MG63 (cell line): ENCODE measurements at regions not wholly inside any gene's neighbourhood (a gene's known extent, or its start where the extent isn't known, plus 50 kb on each side); places are given as distances from the start of the nearest gene placed in this dataset.
"Not testable (repeated sequence)": the region's sequence is repeated elsewhere in the genome, so short reads cannot be mapped to it uniquely, and the experiment has no call there.

Experiments used
- DNase-seq: peaks from one replicate; pipeline ENCODE4 v3.0.0-alpha.2; 2020
- H3K27me3 ChIP-seq: fragments of 250-450 bp; sonication (Bioruptor Pico); 2 replicates; pipeline ENCODE4 v1.5.1; 2020; ENCODE audit warnings: mild to moderate bottlenecking, moderate library complexity
- H3K36me3 ChIP-seq: fragments of 250-450 bp; sonication (Bioruptor Pico); 2 replicates; pipeline ENCODE4 v1.5.1; 2020; ENCODE audit warnings: mild to moderate bottlenecking, moderate library complexity
- H3K4me3 ChIP-seq: fragments of 250-450 bp; sonication (Bioruptor Pico); 2 replicates; pipeline ENCODE4 v1.5.1; 2020; ENCODE audit warnings: mild to moderate bottlenecking, moderate library complexity
- H3K9me3 ChIP-seq: fragments of 250-450 bp; sonication (Bioruptor Pico); 2 replicates; pipeline ENCODE4 v1.5.1; 2020; ENCODE audit warnings: mild to moderate bottlenecking, moderate library complexity

- Histone ChIP-seq H3K4me3 (no peak overlapping the region), H3K27me3 (no peaks in the 10 kb centered on the region), H3K9me3 (no peaks in the 10 kb centered on the region), H3K36me3 (no peaks in the 10 kb centered on the region)
- no peak for DNase-seq
Measured at GRCh38 chr7:119256001-119256400, 1017.0 kb upstream of the KCND2 start.

- Histone ChIP-seq H3K36me3 (no peaks in the 10 kb centered on the region), H3K27me3 (no peaks in the 10 kb centered on the region), H3K4me3 (no peak overlapping the region), H3K9me3 (no peaks in the 10 kb centered on the region)
- DNase-seq: no peak
Measured at GRCh38 chr7:119256446-119257131, 1016.4 kb upstream of the KCND2 start.

DNA sequence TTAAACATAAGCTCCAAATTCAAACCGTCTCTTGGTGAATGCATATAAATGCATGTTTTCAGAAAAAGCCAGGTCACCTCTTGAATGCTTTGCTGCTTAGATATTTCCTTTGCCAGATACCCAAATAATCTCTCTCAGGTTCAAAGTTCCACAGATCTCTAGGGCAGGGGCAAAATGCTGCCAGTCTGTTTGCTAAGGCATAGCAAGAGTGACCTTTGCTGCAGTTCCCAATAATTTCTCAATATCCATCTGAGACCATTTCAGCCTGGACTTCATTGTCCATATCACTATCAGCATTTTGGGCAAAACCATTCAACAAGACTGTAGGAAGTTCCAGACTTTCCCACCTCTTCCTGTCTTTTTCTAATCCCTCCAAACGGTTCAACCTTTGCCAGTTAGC, 1006.2 kb upstream of the KCND2 start:
- not testable (repeated sequence) for DNase-seq, H3K4me3 ChIP-seq, H3K9me3 ChIP-seq, H3K27me3 ChIP-seq, H3K36me3 ChIP-seq

- peak; percentile 28 for DNase-seq
- Histone ChIP-seq H3K9me3 (no peaks in the 10 kb centered on the region), H3K4me3 (no peak overlapping the region), H3K27me3 (no peaks in the 10 kb centered on the region), H3K36me3 (no peaks in the 10 kb centered on the region)
Measured at GRCh38 chr7:119270045-119270464, 1002.9 kb upstream of the KCND2 start.

GRCh38 chr7:119270644-119271043, 1002.3 kb upstream of the KCND2 start:
- no peak for DNase-seq
- H3K27me3 ChIP-seq: no peaks in the 10 kb centered on the region
- no peak overlapping the region for H3K4me3 ChIP-seq
- no peaks in the 10 kb centered on the region for H3K36me3 ChIP-seq
- H3K9me3 ChIP-seq: no peaks in the 10 kb centered on the region

- H3K36me3 ChIP-seq: no peaks in the 10 kb centered on the region
- H3K27me3 ChIP-seq: no peaks in the 10 kb centered on the region
- no peaks in the 10 kb centered on the region for H3K9me3 ChIP-seq
- no peak overlapping the region for H3K4me3 ChIP-seq
- no peak for DNase-seq
Measured at GRCh38 chr7:119271147-119271779, 1001.7 kb upstream of the KCND2 start.

DNA sequence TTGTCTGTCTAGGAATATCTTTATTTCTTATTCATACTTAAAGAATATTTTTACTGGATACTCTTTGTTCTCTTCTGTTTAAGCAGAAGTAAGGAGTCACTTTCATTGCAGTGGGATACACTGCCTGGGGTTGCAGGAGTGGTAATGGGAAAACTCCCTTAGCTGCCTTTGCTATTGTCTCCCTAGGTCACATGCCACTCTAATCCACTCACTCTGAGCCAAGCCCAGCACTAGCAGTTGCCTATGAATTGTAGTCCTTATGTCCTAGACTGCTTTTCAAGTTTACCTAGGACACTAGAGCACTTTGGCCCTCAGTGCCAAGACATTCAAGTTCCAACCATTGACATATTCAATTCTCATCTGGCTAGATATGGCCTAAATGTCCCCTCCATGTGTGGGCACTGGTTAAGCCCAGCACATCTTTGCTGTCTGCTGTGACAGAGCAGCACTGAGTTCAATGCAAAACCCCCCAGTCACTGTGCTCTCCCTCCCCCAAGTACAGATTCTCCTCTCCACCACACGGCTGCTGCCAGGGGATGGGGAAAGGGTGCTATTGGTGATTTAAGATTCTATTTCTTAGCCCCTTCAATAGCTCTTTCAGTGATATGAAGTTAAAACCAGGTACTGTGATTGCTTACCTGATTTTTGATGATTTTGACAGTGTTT, 991.7 kb upstream of the KCND2 start:
- Histone ChIP-seq H3K4me3 (no peak overlapping the region), H3K36me3 (no peaks in the 10 kb centered on the region), H3K27me3 (no peaks in the 10 kb centered on the region), H3K9me3 (no peaks in the 10 kb centered on the region)
- DNase-seq: no peak

DNA sequence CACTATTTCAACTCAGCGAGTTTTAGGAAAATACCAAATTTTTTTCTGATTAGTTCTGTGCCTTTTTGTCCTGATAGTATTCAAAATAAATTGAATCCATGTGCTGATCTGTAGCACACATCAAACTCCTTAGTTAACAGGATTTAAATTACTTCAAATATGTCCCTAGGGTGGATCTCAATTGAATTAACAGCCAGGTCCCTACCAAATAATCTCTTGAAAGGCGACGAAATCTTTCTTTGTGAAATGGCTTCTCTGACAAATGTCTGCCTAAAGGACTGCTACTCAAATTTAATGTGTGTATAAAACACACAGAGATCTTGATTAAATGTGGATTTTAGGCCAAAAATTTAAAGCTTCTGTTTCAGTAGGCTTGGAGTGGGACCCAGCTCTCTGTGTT, 989.6 kb upstream of the KCND2 start:
- no peaks in the 10 kb centered on the region for H3K9me3 ChIP-seq
- no peaks in the 10 kb centered on the region for H3K36me3 ChIP-seq
- H3K27me3 ChIP-seq: no peaks in the 10 kb centered on the region
- DNase-seq: no peak
- H3K4me3 ChIP-seq: no peak overlapping the region

DNA sequence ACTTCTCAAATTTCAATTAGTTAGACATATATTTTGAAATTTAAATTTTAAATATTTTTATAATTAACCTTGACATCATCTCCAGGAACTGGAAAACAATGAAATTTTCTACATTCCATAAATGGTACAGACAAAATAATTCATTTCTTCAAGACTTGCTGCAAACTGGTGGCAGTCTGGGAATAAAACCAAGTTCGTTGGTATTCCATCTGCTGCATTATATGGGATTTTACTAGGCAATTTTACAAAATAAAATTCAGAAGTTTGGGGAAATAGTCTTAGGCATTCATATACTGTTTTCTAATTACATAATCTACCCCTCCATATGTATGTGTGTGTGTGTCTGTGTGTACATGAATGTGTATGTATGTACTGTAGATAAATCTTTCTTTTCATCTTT, 984.6 kb upstream of the KCND2 start:
- no peak overlapping the region for H3K4me3 ChIP-seq
- no peaks in the 10 kb centered on the region for H3K9me3 ChIP-seq
- no peaks in the 10 kb centered on the region for H3K27me3 ChIP-seq
- H3K36me3 ChIP-seq: no peaks in the 10 kb centered on the region
- DNase-seq: no peak

- not testable (repeated sequence) for H3K27me3 ChIP-seq, H3K4me3 ChIP-seq, DNase-seq, H3K36me3 ChIP-seq, H3K9me3 ChIP-seq
Measured at GRCh38 chr7:119300341-119300740, 972.6 kb upstream of the KCND2 start.

DNA sequence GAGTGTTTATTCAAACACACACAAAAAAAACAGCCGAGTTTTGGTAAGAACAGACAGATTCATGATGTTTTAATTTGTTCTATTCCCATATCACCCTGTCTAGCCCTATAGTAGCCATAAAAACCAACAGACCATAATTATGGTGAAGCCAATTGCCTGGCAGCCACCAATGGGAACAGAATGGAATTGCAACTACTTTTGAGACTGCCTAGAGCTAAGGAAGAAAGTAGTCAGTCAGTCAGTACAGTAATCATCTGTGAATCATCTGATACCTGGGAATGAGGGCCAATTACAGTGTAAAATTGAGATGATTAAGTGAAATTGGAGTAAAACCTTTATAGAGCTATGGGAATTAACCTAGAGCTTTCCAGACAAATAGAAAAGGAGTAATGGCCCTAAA, 952.7 kb upstream of the KCND2 start:
- Histone ChIP-seq H3K4me3 (no peak overlapping the region), H3K9me3 (no peaks in the 10 kb centered on the region), H3K27me3 (no peaks in the 10 kb centered on the region), H3K36me3 (no peaks in the 10 kb centered on the region)
- DNase-seq: no peak

DNA sequence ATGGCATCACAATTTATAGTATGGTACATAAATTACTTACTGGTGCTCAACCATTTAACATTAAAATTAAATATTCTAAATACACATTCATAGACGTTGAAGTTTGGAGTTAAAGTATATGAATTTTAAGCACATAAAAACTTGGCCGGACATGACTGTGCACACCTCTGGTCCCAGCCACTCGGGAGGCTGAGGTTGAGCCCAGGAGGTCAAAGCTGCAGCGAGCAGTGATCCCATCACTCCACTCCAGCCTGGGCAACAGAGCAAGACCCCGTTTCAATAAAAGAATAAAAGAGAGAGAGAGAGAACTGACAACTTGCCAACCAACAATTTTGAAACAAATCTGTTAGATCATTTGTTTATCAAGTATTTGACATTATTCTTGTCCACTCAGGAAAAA, 943.3 kb upstream of the KCND2 start:
- no peaks in the 10 kb centered on the region for H3K36me3 ChIP-seq
- no peaks in the 10 kb centered on the region for H3K9me3 ChIP-seq
- no peaks in the 10 kb centered on the region for H3K27me3 ChIP-seq
- H3K4me3 ChIP-seq: no peak overlapping the region
- no peak for DNase-seq

DNA sequence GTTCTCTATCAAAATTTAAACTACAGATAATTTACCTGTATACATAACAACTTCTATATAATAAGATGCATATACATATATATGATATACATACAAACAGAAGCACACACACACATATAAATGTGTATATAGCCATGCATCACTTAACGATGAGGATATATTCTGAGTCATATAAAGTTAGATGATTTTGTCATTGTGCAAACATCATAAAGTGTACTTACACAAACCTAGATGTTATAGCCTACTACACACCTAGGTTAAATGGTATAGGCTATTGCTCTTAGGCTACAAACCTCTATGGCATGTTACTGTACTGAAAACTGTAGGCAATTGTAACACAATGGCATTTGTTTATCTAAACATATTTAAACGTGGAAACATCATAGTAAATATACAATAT, 937.6 kb upstream of the KCND2 start:
- DNase-seq: no peak

GRCh38 chr7:119341822-119342221, 931.2 kb upstream of the KCND2 start:
- no peaks in the 10 kb centered on the region for H3K36me3 ChIP-seq
- no peaks in the 10 kb centered on the region for H3K9me3 ChIP-seq
- DNase-seq: no peak
- H3K27me3 ChIP-seq: no peaks in the 10 kb centered on the region
- no peak overlapping the region for H3K4me3 ChIP-seq

More for the DNA sequence above, 937.6 kb upstream of the KCND2 start:
- H3K36me3 ChIP-seq: no peaks in the 10 kb centered on the region
- H3K27me3 ChIP-seq: no peaks in the 10 kb centered on the region
- no peaks in the 10 kb centered on the region for H3K9me3 ChIP-seq
- H3K4me3 ChIP-seq: no peak overlapping the region

DNA sequence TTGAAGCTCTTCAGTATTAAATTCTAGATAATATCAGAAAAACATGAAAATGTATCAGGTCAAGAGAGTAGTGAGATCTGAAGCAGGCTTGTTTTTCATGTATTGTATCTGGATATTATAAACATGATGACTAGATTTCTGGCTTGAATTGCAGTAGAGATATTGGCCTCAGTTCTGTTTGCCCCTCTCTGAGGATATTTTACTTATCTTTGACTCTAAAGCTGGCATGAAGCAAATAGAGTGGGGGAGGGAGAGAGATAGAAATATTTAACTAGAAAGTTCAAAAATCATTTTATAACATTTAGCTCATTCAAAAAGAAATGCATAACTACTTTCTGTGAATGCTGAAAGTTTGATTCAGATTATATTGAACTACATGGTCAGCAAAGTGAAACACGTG, 929.7 kb upstream of the KCND2 start:
- Histone ChIP-seq H3K27me3 (no peaks in the 10 kb centered on the region), H3K36me3 (no peaks in the 10 kb centered on the region), H3K9me3 (no peaks in the 10 kb centered on the region), H3K4me3 (no peak overlapping the region)
- no peak for DNase-seq

- Histone ChIP-seq H3K4me3 (no peak overlapping the region), H3K27me3 (no peaks in the 10 kb centered on the region), H3K9me3 (no peaks in the 10 kb centered on the region), H3K36me3 (no peaks in the 10 kb centered on the region)
- DNase-seq: no peak
Measured at GRCh38 chr7:119344466-119344865, 928.5 kb upstream of the KCND2 start.

- H3K36me3 ChIP-seq: no peaks in the 10 kb centered on the region
- no peak overlapping the region for H3K4me3 ChIP-seq
- DNase-seq: no peak
- H3K27me3 ChIP-seq: no peaks in the 10 kb centered on the region
- no peaks in the 10 kb centered on the region for H3K9me3 ChIP-seq
Measured at GRCh38 chr7:119348491-119348890, 924.5 kb upstream of the KCND2 start.

DNA sequence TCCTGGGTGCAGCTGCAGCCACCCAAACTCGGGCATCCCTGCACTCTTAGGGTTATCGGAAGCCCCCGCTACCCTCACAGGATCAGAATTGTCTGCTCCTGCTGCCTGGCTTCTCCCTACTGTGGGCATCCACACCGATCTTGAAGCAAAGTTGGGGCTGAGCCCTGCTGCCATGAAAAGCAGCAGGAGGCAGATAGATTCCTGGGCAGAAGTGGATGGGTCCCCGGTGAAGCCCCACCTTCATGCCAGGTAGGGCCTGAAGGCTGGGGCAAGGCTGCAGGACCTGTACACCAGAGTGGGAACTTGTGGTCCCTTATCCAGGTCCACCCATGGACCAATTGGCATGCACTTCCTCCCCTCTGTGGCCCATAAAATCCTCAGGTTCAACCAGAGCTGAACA, 922.6 kb upstream of the KCND2 start:
- no peak for DNase-seq
- no peaks in the 10 kb centered on the region for H3K27me3 ChIP-seq
- H3K9me3 ChIP-seq: no peaks in the 10 kb centered on the region
- no peaks in the 10 kb centered on the region for H3K36me3 ChIP-seq
- no peak overlapping the region for H3K4me3 ChIP-seq
